B cell (primary cell): ENCODE measurements at regions not wholly inside any gene's neighbourhood (a gene's known extent, or its start where the extent isn't known, plus 50 kb on each side); places are given as distances from the start of the nearest gene placed in this dataset.

ENCODE experiments used
- ATAC-seq: fragments of 200-7000 bp; cut with Tn5 transposase; one replicate; pipeline ENCODE4 v1.10.0; 2021; ENCODE audit warnings: low read depth, mild to moderate bottlenecking, moderate number of reproducible peaks, moderate library complexity
- CTCF ChIA-PET: fragments of 350-600 bp; sonication (Branson Sonifier 250); formaldehyde crosslinking; loops from one replicate; lab custom pipeline; 2021; ENCODE audit warnings: antibody characterized with exemption, inconsistent platforms; lab: Charles Lee
- POLR2A ChIA-PET: fragments of 350-600 bp; sonication (Branson Sonifier 250); formaldehyde crosslinking; loops from one replicate; lab custom pipeline; 2021; ENCODE audit warnings: antibody characterized with exemption; lab: Charles Lee
- DNase-seq: peaks from one replicate; pipeline ENCODE4 v3.0.0; 2013
- H2AFZ ChIP-seq: 2 replicates; pipeline ENCODE4 v1.6.1; 2012; ENCODE audit warnings: mild to moderate bottlenecking, low read depth, low read length; ENCODE audit not compliant: insufficient read depth, poor library complexity, severe bottlenecking
- H3K27ac ChIP-seq, 2 donors: 1 replicate in 1 of 2; 2 replicates in 1 of 2; pipeline ENCODE4 v1.5.1; 2012 to 2013; ENCODE audit warnings: low read length in 2 of 2, mild to moderate bottlenecking in 2 of 2, moderate library complexity in 1 of 2
- H3K27me3 ChIP-seq, 4 experiments: fragments of 200-600 bp in 1 of 4; sonication (generic) in 1 of 4; replicated peaks in 1 of 4; 1 replicate in 2 of 4; 2 replicates in 2 of 4; pipeline versions ENCODE4 v1.6.1 to v1.7.0; 2013 to 2016; ENCODE audit warnings: low read length in 3 of 4, mild to moderate bottlenecking in 2 of 4, mixed read lengths in 1 of 4, moderate library complexity in 1 of 4; ENCODE audit not compliant: insufficient read depth in 4 of 4, control insufficient read depth in 3 of 4; ENCODE audit errors: control extremely low read depth in 1 of 4
- H3K36me3 ChIP-seq, 2 experiments: replicated peaks in 1 of 2; 1 replicate in 1 of 2; 2 replicates in 1 of 2; pipeline versions ENCODE4 v1.6.1 to v1.7.1; 2013; ENCODE audit warnings: low read length in 1 of 2; ENCODE audit not compliant: insufficient read depth in 2 of 2, control insufficient read depth in 1 of 2; ENCODE audit errors: control extremely low read depth in 1 of 2, extremely low read depth in 1 of 2
- H3K4me1 ChIP-seq, 2 donors: fragments of 200-600 bp in 1 of 2; sonication (generic) in 1 of 2; 1 replicate in 1 of 2; 2 replicates in 1 of 2; pipeline versions ENCODE4 v1.5.1 to v1.6.1; 2013 to 2017; ENCODE audit warnings: low read length in 2 of 2; ENCODE audit not compliant: control insufficient read depth in 2 of 2, insufficient read depth in 2 of 2
- H3K4me2 ChIP-seq: replicated peaks from 2 replicates; pipeline ENCODE3; 2012; ENCODE audit warnings: mild to moderate bottlenecking, low read depth, low read length; ENCODE audit not compliant: poor library complexity, severe bottlenecking
- H3K4me3 ChIP-seq, 5 experiments: fragments of 200-600 bp in 1 of 5; sonication (generic) in 1 of 5; 1 replicate in 3 of 5; 2 replicates in 2 of 5; pipeline versions ENCODE4 v1.5.1 to v1.7.0; 2011 to 2016; ENCODE audit warnings: low read length in 4 of 5, mild to moderate bottlenecking in 4 of 5, low read depth in 2 of 5, control low read depth in 1 of 5, moderate library complexity in 1 of 5; ENCODE audit not compliant: insufficient read depth in 1 of 5; ENCODE audit errors: control extremely low read depth in 1 of 5, extremely low read depth in 1 of 5
- H3K79me2 ChIP-seq: fragments of 200-600 bp; sonication (generic); one replicate; pipeline ENCODE4 v1.6.0; 2016; ENCODE audit warnings: low read length; ENCODE audit not compliant: control insufficient read depth, insufficient read depth
- H3K9ac ChIP-seq: fragments of 200-600 bp; sonication (generic); 2 replicates; pipeline ENCODE4 v1.6.1; 2017; ENCODE audit warnings: mild to moderate bottlenecking, low read length, moderate library complexity
- H3K9me3 ChIP-seq, 3 donors: one replicate each; pipeline versions ENCODE4 v1.6.1 to v1.7.1; 2013; ENCODE audit warnings: low read length in 2 of 3; ENCODE audit not compliant: control insufficient read depth in 2 of 3, insufficient read depth in 1 of 3; ENCODE audit errors: control extremely low read depth in 1 of 3
- H4K20me1 ChIP-seq: 2 replicates; pipeline ENCODE4 v1.6.0; 2012; ENCODE audit warnings: mild to moderate bottlenecking, low read length; ENCODE audit not compliant: insufficient read depth, control insufficient read depth, poor library complexity, severe bottlenecking
- H3K27ac Mint-ChIP-seq: one replicate; pipeline ENCODE4 v1.8.0; 2021; ENCODE audit warnings: mixed read lengths
- H3K27me3 Mint-ChIP-seq: one replicate; pipeline ENCODE4 v1.8.0; 2021; ENCODE audit warnings: mixed read lengths
- H3K4me1 Mint-ChIP-seq: one replicate; pipeline ENCODE4 v1.8.0; 2021; ENCODE audit warnings: mixed read lengths
- H3K4me3 Mint-ChIP-seq: one replicate; pipeline ENCODE4 v1.8.0; 2021; ENCODE audit warnings: mixed read lengths
- H3K9me3 Mint-ChIP-seq: one replicate; pipeline ENCODE4 v1.8.0; 2022; ENCODE audit warnings: mixed read lengths; ENCODE audit not compliant: insufficient read depth
- CTCF ChIP-seq: fragments of 200-600 bp; IDR thresholded peaks from one replicate; pipeline ENCODE4 v1.8.0; 2022; ENCODE audit warnings: antibody characterized with exemption, mild to moderate bottlenecking
- EZH2 ChIP-seq: IDR thresholded peaks from 2 replicates; pipeline ENCODE4 v1.6.1; 2012; ENCODE audit warnings: borderline replicate concordance, low read depth, mild to moderate bottlenecking, moderate library complexity, low read length; ENCODE audit not compliant: insufficient read depth, poor library complexity, severe bottlenecking
- WGBS: methylation state at CpG from one replicate; pipeline ENCODE4 v1.1.5; 2013; ENCODE audit warnings: missing lambda C conversion rate; ENCODE audit not compliant: insufficient coverage; 5-methylcytosine and 5-hydroxymethylcytosine counted together
- intact Hi-C: fragments of 100-400 bp; cut with micrococcal nuclease; formaldehyde crosslinking; loops from one replicate; pipeline ENCODE4 v1.10.0; 2022

GRCh38 chrX:35670889-35671288, 127.3 kb upstream of the MAGEB16 start:
- Histone ChIP-seq H3K4me3 (no peak overlapping the region), H4K20me1 (no peaks in the 10 kb centered on the region), H3K79me2 (no peaks in the 10 kb centered on the region), H3K27ac (no peak overlapping the region), H2AFZ (no peak overlapping the region), H3K4me2 (no peak overlapping the region), H3K36me3 (no peaks in the 10 kb centered on the region), H3K4me1 (no peaks in the 10 kb centered on the region), H3K9ac (no peak overlapping the region), H3K27me3 (no peaks in the 10 kb centered on the region), H3K9me3 (no peaks in the 10 kb centered on the region)
- POLR2A ChIA-PET, result no interaction called here
- CTCF ChIA-PET, result no interaction called here
- no peak overlapping the region for H3K27ac Mint-ChIP-seq
- no peak for ATAC-seq
- H3K9me3 Mint-ChIP-seq, result peaks cover 6% of the 10 kb centered on the region
- DNase-seq, result no peak
- no peak for TF ChIP-seq CTCF
- no peak for TF ChIP-seq EZH2
- WGBS, result no CpG with 5 or more reads among the region's 5 CpGs
- H3K4me3 Mint-ChIP-seq, result no peak overlapping the region
- no peaks in the 10 kb centered on the region for H3K4me1 Mint-ChIP-seq
- no peaks in the 10 kb centered on the region for H3K27me3 Mint-ChIP-seq
- intact Hi-C loops, result no loop called here

GRCh38 chrX:35675151-35675550, 123.0 kb upstream of the MAGEB16 start:
- no peak overlapping the region for H3K27ac Mint-ChIP-seq
- POLR2A ChIA-PET, result no interaction called here
- no peak overlapping the region for H3K4me3 ChIP-seq
- H3K4me1 ChIP-seq, result no peaks in the 10 kb centered on the region
- CTCF ChIA-PET, result no interaction called here
- no peaks in the 10 kb centered on the region for H3K9me3 ChIP-seq
- no peaks in the 10 kb centered on the region for H3K27me3 ChIP-seq
- peaks cover 6% of the 10 kb centered on the region for H3K9me3 Mint-ChIP-seq
- TF ChIP-seq EZH2 (no peak), CTCF (no peak)
- no peak overlapping the region for H3K4me2 ChIP-seq
- no peak for ATAC-seq
- H3K9ac ChIP-seq, result no peak overlapping the region
- no peak overlapping the region for H3K4me3 Mint-ChIP-seq
- H2AFZ ChIP-seq, result no peak overlapping the region
- intact Hi-C loops, result no loop called here
- DNase-seq, result no peak
- no peaks in the 10 kb centered on the region for H3K79me2 ChIP-seq
- no peak overlapping the region for H3K27ac ChIP-seq
- H4K20me1 ChIP-seq, result no peaks in the 10 kb centered on the region
- no peaks in the 10 kb centered on the region for H3K36me3 ChIP-seq
- H3K27me3 Mint-ChIP-seq, result no peaks in the 10 kb centered on the region
- H3K4me1 Mint-ChIP-seq, result no peaks in the 10 kb centered on the region
- no CpG with 5 or more reads among the region's 2 CpGs for WGBS
